ENCODE measurements at regions not wholly inside any gene's neighbourhood (a gene's known extent, or its start where the extent isn't known, plus 50 kb on each side); places are given as distances from the start of the nearest gene placed in this dataset.
"Not testable (repeated sequence)": the region's sequence is repeated elsewhere in the genome, so short reads cannot be mapped to it uniquely, and the experiment has no call there.

DNA sequence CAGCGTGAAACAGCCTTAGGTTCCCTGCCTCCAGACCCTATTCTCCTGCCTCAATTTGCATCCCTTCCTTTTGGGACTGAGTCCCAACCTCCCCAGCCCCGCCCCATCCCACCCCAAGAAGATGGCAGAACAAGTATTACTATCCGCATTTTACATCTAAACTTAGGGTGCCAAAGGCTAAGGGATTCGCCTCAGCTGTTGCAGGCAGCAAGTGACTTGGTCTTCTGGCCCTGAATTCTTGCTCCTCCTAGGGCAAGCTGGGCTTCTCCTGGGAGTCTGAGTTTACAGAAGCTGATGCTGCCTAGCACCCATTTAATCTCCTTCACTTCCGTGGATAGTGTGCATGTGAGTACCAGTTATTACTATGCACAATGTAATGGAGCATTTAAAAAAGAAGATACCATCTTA lies 161.3 kb upstream of the NR5A2 start:
- FAIRE-seq: no peak
- DNase-seq (ENCODE audit: extremely low spot score, insufficient read length, low read depth): no peak

DNA sequence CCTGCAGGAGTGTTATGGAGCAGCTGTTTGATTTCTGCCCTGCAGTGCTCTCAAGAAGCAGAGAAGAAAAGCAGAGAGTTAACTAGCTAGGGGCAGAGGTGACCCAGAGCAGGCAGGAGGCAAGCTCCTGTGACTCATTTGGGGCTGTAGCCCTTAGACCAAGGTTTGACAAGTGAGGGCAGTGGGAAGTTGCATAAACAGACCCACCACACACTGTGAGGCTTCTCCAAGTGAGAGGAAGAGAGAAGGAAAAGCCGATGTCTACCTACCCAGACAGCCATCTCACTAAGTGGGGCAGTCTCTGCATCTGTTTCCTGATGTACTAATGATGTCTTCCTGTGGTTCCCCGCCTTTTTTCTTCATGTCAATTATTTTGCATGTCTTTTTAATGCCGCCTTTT lies 159.9 kb upstream of the NR5A2 start:
- no peak for DNase-seq (ENCODE audit: extremely low spot score, insufficient read length, low read depth)

DNA sequence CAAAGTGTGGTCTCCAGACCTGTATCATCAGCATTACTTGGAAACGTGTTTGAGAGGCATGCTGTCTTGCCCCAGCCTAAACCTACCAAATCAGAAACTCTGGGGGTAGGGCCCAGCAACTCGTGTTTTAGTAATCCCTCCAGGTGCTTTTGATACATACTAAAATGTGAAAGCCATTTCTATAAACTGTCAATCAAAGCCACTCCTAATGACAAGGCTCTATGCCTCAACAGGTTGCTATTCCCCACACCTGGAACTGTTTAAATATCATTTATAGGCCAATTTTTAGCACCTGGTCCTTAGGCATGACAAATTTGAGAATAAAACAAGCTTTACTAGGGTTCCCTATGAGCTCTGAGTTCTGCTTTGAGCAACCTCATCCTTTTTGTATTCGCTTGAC lies 158.7 kb upstream of the NR5A2 start:
- FAIRE-seq (no peak), DNase-seq (ENCODE audit: extremely low spot score, insufficient read length, low read depth) (no peak)

More for the DNA sequence above, 159.9 kb upstream of the NR5A2 start:
- FAIRE-seq: no peak

DNA sequence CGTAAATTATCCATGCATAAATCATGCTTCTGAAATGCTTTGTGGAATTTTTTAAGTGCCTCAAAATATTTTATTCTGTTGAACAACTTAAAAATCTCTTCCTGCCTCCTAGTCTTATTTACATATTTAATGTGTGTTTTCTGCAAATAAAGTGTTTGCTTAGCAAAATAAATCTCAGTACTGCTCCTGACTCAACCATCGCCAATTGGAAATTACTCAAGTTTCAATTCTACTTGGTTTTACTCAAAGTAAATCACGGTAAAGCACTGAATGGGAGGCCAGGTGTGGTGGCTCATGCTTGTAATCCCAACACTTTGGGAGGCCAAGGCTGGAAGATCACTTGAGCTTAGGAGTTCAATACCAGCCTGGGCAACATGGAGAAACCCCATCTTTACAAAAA lies 152.2 kb upstream of the NR5A2 start:
- DNase-seq (ENCODE audit: extremely low spot score, insufficient read length, low read depth) (no peak), FAIRE-seq (no peak)

DNA sequence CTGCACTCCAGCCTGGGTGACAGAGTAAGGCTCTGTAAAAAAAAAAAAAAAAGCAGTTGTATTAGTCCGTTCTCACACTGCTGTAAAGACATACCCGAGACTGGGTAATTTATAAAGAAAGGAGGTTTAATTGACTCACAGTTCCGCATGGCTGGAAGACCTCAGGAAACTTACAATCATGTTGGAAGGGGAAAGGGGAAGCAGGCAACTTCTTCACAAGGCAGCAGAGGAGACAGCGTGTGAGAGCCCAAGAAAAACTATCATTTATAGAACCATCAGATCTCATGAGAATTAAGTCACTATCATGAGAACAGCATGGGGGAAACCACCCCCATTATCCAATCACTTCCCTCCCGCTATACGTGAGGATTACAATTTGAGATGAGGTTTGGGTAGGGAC lies 151.7 kb upstream of the NR5A2 start:
- no peak for DNase-seq (ENCODE audit: extremely low spot score, insufficient read length, low read depth)
- no peak for FAIRE-seq

DNA sequence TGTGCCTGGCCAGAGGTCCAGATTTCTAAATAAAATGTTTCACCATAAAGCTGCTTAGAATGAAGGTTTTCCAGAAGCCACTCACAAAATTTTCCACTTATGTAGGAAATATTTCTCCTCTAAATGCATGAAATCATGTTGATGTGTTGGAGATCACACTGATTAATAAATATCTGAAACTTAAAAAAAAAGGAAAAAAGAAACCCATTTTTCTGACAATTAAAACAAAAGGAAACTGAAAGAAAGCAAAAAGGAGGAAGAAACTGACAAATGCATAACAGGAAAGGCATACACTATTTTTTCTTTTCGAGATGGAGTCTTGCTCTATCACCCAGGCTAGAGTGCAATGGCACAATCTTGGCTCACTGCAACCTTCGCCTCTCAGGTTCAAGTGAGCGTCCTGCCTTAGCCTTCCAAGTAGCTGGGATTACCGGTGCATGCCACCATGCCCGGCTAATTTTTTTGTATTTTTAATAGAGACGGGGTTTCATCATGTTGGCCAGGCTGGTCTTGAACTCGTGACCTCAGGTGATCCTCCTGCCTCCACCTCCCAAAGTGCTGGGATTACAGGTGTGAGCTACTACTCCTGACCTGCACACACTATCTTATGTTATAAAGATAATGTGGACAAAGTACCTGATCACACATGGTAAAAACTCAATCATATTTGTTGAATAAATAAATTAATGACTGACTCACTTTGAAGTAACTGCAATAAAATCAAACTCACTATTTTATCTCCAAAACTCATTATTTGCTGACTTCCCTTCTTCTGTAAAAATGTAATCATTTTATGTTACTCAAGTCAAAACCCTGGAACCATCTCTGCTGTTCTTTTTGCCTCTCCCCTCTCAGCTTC lies 149.8 kb upstream of the NR5A2 start:
- FAIRE-seq: no peak

DNA sequence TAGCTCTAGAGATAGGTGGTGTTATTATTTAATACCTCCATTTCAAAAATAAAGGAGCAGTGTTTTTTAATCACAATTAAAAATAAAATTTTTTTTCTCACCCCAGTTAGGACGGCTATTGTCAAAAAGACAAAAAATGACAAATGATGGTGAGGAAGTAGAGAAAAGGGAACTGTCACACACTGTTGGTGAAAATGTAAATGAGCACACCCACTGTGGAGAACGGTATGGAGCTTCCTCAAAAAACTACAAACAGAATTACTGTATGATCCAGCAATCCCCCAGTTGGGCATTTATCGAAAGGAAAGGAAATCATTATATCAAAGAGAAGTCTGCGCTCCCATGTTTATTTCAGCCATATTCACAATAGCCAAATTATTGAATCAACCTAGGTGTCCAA lies 148.7 kb upstream of the NR5A2 start:
- no peak for DNase-seq (ENCODE audit: extremely low spot score, insufficient read length, low read depth)
- FAIRE-seq: no peak

More for the DNA sequence above, 149.8 kb upstream of the NR5A2 start:
- no peak for DNase-seq (ENCODE audit: extremely low spot score, insufficient read length, low read depth)

DNA sequence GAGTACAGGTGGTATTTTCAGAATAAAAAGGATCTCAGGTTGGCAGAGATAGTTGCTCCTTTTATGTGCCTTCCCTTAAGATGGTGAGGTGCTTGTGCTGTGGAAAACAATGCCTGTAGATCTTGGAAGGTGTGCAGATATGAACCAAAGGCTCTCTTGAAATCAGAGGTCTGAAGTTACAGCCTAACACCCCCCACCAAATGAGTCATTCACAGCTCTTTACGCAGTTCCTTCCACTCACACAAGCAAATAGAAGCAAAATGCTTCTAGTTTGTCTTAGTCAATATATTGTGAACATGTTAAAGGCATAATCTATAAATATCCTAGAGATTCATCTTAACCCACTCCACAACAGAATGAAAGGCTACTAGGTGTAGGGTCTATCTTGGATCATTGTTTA lies 128.9 kb upstream of the NR5A2 start:
- no peak for DNase-seq (ENCODE audit: extremely low spot score, insufficient read length, low read depth)
- FAIRE-seq: no peak

DNA sequence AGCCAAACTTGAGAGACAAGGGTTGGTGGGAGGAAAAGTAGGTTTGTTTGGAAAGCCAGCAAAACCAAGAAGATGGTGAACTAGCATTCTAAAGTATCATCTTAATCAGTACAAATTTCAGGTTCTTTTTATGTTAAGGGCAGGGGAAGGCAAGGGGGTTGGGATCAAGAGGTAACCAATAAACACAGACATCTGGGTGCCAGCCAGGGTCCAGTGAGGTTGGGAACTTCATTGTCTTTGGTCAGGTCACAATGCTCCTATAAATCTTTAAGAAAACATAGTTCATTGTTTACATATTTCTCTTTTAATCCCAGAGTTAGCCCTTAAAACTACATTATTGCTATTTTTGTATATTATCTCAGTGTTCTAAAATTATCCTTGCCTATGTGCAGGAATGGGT lies 126.2 kb upstream of the NR5A2 start:
- DNase-seq (ENCODE audit: extremely low spot score, insufficient read length, low read depth) (no peak), FAIRE-seq (no peak)

DNA sequence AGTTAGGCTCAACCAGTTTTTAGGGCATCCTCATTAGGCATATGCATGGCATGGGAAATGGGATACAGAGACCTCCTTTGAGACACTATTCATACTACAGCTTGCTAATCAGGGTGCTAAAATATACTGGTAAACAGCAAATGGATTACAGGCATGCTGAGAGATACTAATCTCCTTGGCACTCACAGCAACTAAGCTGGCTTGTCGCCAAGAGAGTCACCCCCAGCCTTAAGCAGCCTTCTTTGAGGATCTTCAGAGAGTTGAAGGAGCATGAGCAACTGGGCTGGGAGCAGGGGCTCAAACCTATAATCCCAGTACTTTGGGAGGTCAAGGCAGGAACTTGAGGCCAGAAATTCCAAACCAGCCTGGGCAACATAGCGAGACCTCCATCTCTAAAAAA lies 120.1 kb upstream of the NR5A2 start:
- FAIRE-seq (no peak), DNase-seq (ENCODE audit: extremely low spot score, insufficient read length, low read depth) (no peak)

DNA sequence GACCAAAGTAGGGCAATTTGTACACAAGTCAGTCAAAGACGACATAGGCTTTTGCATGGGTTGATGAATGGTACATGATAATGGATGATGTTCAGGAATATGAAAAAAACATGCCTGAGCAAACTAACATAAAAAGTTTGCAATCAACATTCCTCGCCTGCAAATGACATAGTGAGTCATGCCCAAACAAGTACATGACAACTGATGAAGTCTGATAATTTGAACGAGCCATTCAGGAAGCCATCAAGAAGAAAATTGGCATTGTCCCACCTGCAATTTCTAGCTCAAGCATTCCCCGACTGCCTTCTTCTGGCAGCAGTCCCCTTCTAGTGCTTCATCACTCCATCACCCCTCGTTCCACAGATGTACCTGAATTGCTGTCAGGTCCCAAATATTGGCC lies 118.4 kb upstream of the NR5A2 start:
- DNase-seq (ENCODE audit: extremely low spot score, insufficient read length, low read depth) (no peak), FAIRE-seq (no peak)

DNA sequence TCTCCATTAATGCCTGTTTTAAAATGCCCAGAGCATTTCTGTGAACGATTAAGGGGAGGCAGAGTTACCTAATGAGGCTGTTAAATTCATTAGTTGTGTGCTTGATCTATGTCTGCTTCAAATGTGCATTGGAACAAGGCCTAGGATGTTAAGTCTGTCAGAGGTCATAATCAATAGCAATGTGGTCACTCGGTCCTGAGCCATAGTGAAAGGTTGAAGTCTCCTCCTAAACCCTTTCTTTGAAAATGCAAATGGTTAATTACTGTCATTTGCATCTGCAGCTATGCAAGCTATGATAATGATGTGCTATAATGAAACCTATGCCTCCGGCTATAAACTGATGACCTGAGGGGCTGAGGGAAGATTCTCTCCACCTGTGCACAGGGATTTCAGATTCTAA lies 114.2 kb upstream of the NR5A2 start:
- DNase-seq (ENCODE audit: extremely low spot score, insufficient read length, low read depth) (no peak), FAIRE-seq (no peak)

DNA sequence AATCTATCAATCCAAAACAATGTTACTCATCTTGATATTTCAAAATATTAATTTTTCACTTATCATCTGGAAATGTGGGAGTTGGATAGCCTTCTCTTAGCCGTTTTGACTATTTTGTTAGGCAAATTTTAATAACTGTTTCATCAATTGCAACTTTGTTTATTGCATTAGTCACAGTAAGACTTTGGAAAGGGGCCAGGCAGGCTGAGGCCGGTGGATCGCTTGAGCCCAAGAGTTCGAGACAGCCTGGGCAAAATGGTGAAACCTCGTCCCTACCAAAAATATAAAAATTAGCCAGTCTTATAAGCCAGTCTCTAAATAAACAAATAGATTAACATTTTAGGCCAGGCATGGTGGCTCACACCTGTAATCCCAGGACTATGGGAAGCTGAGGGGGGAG lies 113.0 kb upstream of the NR5A2 start:
- DNase-seq (ENCODE audit: extremely low spot score, insufficient read length, low read depth) (no peak), FAIRE-seq (no peak)

DNA sequence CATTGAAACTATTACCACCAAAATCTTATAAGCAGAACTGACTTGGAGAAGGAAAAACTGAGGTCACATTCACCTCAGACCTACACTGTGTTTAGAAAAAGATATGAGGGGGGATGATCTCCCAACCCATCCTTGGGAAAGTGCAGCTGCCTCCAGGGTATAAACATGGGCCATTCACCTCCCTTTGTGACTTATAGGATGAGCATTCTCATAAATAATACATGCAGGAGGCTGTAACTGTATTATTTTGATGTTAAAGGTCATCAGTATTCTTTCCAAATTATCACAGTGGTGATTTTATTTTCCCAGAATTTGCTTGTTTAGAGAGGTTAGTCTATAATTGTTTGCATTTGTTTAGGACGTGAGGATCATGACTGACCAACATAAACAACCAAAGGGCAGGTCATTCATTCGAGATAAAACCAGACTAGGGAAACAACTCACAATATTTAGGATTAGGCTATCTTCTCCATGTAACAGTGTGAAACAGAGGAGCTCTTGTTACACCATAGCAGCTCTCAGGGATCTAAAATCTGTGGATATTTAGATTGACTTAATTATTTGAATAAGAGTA lies 109.2 kb upstream of the NR5A2 start:
- DNase-seq (ENCODE audit: extremely low spot score, insufficient read length, low read depth) (no peak), FAIRE-seq (no peak)

DNA sequence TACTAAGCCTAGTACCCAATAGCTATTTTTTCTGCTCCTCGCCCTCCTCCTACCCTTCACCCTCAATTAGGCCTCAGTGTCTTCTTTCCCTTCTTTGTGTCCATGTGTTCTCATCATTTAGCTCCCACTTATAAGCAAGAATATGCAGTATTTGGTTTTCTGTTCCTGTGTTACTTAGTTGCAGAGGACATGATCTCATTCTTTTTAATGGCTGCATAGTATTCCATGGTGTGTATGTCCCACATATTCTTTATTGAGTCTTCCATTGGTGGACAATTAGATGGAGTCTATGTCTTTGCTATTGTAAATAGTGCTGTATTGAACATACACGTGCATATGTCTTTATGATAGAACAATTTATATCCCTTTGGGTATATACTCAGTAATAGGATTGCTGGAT lies 106.9 kb upstream of the NR5A2 start:
- no peak for FAIRE-seq
- DNase-seq (ENCODE audit: extremely low spot score, insufficient read length, low read depth): no peak

DNA sequence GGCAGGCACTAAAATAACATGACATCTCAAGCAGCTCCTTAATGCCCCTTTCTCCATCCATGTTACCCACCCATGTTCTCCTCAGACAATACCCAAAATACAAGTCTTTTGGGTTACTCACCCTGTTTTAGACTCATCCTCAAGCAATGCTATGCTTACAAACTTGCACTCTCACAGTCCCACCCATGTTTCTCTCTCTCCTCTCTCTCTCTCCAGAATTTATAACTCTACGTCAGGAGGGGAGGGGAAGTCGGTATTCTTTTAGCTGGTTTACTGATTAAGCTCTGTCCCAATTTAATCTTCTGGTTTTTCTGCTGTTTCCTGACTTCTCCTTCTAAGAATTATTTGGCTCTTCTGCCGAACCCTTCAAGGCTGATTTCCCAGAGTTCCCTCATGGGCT lies 98.0 kb upstream of the NR5A2 start:
- no peak for FAIRE-seq
- DNase-seq (ENCODE audit: extremely low spot score, insufficient read length, low read depth): no peak

DNA sequence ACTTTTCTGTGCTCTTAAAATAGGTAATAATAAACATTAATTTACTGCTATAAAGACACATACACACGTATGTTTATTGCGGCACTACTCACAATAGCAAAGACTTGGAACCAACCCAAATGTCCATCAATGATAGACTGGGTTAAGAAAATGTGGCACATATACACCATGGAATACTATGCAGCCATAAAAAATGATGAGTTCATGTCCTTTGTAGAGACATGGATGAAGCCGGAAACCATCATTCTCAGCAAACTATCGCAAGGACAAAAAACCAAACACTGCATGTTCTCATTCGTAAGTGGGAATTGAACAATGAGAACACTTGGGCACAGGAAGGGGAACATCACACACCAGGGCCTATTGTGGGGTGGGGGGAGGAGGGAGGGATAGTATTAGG lies 97.4 kb upstream of the NR5A2 start:
- DNase-seq (ENCODE audit: extremely low spot score, insufficient read length, low read depth); FAIRE-seq: not testable (repeated sequence)

DNA sequence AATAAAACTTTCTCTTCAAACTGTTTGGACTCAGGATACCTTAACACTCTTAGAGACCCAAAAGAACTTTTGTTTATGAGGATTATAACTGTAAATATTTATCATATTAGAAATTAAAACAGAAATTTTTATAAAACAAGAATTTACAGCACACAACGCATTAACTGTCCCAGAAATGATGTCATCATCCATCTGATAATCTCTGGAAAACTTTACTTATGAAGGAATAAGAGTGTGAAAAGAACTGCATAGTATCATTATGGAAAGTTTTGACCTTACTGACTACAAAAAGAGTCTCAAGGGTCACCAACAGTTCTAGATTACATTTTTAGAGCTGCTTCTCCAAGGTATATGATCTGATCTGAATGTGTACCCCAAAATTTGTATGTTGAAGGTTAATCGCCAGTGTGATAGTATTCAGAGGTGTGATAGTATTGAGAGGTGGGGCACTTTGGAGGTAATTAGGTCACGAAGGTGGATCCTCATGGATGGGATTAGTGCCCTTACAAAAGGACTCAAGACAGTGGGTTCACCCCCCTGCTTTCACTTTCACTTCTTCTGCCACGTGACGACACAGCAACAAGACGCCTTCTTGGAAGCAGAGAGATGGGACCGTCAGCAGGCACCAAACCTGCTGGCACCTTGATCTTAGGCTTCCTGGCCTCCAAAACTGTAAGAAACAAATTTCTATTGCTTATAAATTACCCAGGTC lies 95.7 kb upstream of the NR5A2 start:
- FAIRE-seq: no peak
- DNase-seq (ENCODE audit: extremely low spot score, insufficient read length, low read depth): no peak

DNA sequence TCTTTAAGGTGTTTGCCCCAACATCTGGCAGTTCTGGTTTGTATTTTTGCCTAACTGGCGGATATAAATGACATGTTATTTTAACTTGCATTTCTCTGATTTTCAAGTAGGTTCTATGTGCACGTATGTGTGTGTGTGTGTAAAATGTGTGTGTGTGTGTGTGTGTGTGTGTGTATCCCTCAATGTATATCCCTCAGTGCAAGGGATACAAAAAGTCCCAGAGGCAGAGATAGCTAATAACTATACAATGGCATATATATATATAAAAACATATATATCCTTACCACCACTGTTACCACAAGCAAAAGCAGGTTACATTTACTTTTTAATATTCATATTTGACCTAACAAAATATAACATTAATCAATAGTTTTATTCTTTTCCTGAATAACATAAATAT lies 95.0 kb upstream of the NR5A2 start:
- no peak for FAIRE-seq
- DNase-seq (ENCODE audit: extremely low spot score, insufficient read length, low read depth): no peak

DNA sequence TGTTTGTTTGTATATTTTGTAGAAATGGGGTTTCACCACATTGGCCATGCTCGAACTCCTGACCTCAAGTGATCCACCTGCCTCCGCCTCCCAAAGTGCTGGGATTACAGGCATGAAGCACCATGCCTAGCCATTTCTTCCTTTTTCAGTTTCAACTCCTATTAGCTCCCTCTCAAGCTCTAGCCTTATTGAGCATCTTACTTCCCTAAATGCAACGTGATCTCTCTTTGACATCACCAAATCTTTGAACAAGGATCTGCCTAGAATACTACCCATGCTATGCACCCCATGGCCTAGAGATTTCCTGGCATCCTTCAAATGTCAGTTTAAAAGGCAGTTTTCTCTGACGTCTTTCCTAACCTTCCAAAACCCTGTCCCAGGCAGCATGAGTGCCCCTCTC lies 91.1 kb upstream of the NR5A2 start:
- DNase-seq (ENCODE audit: extremely low spot score, insufficient read length, low read depth): no peak
- FAIRE-seq: no peak

DNA sequence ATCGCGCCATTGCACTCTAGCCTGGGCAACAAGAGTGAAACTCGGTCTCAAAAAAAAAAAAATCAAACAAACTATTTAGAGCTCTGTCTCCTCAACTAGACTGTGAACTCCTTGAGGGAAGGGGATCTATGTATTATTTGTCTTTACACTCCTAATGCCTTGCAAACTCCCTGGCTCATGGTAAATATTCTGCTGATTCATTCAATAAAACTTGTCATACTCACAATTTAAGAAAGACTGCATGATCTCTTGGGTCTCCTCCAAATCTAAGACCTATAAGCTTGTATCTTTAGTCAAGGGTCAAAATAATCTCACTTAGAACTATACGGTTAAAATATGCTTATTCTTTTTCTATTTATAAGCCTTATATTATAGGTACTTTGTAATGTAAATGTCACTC lies 90.3 kb upstream of the NR5A2 start:
- DNase-seq (ENCODE audit: extremely low spot score, insufficient read length, low read depth) (no peak), FAIRE-seq (no peak)

Measured in GM18507 (cell line).